Fibroblast of mammary gland (primary cell): ENCODE measurements at regions not wholly inside any gene's neighbourhood (a gene's known extent, or its start where the extent isn't known, plus 50 kb on each side); places are given as distances from the start of the nearest gene placed in this dataset.
"Not testable (repeated sequence)": the region's sequence is repeated elsewhere in the genome, so short reads cannot be mapped to it uniquely, and the experiment has no call there.

ENCODE experiments used
- DNase-seq: peaks from one replicate; pipeline ENCODE4 v3.0.0-alpha.2; 2010; ENCODE audit warnings: low read depth
- H3K4me3 ChIP-seq: 2 replicates; pipeline ENCODE4 v1.5.1; 2011; ENCODE audit warnings: low read depth, mild to moderate bottlenecking, low read length, moderate library complexity; ENCODE audit not compliant: control insufficient read depth
- TF ChIP-seq, protein P1 (sequence below): conservative IDR thresholded peaks from 2 replicates; pipeline ENCODE4 v1.5.1; 2011; ENCODE audit warnings: low read depth, low read length, inconsistent platforms; ENCODE audit not compliant: control insufficient read depth, insufficient read depth

DNA sequence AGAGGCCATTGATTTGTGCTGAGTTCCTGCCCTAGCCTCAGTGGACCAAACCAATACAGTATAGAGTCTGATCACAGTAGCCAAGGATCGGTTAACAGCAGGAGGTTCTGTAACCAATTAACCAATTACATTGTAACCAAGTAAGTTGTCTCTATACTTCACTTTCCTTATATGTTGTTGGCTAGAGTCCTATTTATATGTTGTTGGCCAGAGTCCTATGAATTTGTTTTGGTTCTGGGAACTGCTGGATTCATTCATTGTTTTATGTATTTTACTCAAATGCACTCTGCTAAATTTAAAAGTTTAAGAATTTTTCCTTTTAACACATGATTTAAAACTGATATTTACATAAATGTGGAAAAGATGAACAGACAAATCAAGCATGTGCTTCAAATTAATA, 597.4 kb upstream of the HS3ST5 start:
- H3K4me3 ChIP-seq: no peak overlapping the region
- no peak for DNase-seq
- TF ChIP-seq, protein P1, sequence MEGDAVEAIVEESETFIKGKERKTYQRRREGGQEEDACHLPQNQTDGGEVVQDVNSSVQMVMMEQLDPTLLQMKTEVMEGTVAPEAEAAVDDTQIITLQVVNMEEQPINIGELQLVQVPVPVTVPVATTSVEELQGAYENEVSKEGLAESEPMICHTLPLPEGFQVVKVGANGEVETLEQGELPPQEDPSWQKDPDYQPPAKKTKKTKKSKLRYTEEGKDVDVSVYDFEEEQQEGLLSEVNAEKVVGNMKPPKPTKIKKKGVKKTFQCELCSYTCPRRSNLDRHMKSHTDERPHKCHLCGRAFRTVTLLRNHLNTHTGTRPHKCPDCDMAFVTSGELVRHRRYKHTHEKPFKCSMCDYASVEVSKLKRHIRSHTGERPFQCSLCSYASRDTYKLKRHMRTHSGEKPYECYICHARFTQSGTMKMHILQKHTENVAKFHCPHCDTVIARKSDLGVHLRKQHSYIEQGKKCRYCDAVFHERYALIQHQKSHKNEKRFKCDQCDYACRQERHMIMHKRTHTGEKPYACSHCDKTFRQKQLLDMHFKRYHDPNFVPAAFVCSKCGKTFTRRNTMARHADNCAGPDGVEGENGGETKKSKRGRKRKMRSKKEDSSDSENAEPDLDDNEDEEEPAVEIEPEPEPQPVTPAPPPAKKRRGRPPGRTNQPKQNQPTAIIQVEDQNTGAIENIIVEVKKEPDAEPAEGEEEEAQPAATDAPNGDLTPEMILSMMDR: no peak

DNA sequence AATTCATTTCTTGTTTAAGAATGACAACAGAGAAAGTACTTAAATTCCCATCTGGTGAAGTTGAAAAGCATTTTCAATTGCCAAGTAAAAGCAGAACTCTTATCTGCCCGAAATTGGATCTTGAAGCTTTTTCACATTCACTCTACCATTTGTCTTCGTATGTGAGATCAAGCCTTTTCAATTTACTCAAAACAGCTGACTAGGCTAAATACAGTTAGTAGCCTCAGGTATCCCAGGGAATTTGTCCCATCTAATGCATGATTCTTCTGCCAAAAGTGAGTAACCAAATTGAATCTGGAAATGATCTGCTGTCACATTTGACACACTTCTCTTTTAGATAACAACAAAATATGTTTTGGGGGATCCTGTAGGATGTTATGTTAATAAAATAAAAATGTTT, 596.8 kb upstream of the HS3ST5 start:
- DNase-seq: no peak
- H3K4me3 ChIP-seq: no peak overlapping the region
- TF ChIP-seq, protein P1: no peak

DNA sequence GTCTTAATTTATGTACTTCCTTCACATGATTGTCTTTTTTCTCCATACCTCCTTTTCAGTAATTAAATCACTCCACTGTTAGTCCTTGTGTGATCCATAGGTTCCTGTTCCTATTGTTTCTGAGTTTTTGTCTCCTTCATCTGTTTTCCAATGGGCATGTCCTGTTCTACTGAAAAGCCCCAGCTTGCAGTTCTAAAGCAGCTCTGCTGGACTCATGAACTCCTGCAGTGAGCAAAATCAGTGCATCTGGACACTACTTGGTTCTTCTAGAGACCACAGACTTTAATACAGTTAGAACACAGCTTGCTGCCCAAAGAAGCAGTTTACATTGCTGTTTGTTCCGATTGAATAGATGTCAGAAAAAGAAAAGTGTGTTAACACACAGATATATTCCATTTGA, 593.3 kb upstream of the HS3ST5 start:
- TF ChIP-seq, protein P1: no peak
- no peak for DNase-seq
- H3K4me3 ChIP-seq: no peak overlapping the region

DNA sequence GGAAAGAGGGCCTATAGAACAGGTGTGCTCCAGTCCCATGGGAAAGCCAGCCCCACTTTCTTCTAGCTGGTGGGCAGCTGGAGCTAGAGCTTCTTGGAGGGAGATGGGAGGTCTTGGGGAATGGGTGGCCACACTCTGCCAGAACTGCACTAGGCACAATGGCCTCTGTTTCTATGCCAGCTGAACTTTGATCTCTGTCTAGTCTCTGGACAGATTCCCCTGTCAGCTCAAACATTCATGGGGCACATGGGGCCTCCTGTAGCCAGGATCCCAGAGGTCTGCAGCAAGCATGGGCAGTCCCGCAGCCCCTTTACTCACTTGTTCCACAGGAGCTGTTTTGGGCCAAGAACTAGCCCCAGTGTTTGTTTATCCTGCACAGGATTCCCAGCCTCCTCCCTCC, 591.3 kb upstream of the HS3ST5 start:
- TF ChIP-seq, protein P1: no peak
- DNase-seq: no peak
- H3K4me3 ChIP-seq: no peak overlapping the region

DNA sequence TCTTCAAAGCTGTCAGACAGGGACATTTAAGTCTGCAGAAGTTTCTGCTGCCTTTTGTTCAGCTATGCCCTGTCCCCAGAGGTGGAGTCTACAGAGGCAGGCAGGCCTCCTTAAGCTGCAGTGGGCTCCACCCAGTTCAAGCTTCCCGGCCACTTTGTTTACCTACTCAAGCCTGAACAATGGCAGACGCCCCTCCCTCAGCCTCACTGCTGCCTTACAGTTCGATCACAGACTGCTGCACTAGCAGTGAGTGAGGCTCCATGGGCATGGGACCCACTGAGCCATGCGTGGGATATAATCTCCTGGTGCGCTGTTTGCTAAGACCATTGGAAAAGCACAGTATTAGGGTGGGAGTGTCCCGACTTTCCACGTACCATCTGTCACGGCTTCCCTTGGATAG, 585.9 kb upstream of the HS3ST5 start:
- not testable (repeated sequence) for DNase-seq, H3K4me3 ChIP-seq

DNA sequence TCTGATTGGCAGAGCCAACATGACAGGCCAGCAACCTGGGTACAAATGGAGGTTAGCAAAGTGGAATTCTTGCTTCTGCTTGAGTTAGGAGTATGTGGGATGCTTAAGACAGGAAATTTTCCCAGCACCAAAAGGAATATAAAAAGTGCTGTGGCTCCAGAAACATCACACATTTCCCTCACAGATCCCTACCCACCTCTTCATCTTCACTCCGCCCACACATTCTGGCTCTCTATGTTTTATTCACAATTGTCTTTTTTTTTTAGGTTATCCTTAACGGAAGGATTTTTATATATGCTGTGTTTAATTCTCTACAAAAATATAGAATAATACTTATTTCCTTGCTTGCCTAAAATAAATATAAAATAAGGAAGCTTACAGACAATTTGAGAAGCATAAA, 563.3 kb upstream of the HS3ST5 start:
- TF ChIP-seq, protein P1: no peak
- no peak overlapping the region for H3K4me3 ChIP-seq
- DNase-seq: no peak

DNA sequence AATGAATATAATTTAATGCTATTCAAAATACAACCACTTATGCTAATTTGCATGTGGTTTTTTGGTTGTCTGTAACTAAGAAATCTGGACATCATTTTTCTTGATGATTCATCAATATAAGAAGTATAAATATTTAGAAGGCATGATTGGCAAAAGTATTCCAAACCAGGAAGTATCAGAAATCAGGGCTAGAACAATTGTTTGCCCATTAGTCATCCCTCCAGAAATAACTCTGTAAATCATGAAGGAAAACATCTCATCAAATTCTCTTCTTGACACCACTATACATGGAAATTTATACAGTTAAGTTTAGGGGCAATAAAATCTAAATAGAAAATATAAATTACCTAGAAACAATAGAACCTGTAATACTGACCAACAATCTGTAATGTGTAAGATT, 554.7 kb upstream of the HS3ST5 start:
- TF ChIP-seq, protein P1: no peak
- H3K4me3 ChIP-seq: no peak overlapping the region
- DNase-seq: no peak
